ENCODE measurements at regions not wholly inside any gene's neighbourhood (a gene's known extent, or its start where the extent isn't known, plus 50 kb on each side); places are given as distances from the start of the nearest gene placed in this dataset.

GRCh38 chr1:166579557-166580501 lies 259.4 kb upstream of the POGK start:
- CTCF ChIA-PET: no interaction called here
- BruUV-seq (replicated peaks): no TSS peak

More at GRCh38 chr1:166579557-166580501, 259.4 kb upstream of the POGK start:
- DNase-seq (ENCODE audit: low read depth, low spot score) (no peak), FAIRE-seq (no peak)
- Histone ChIP-seq H3K27me3 (ENCODE audit: control insufficient read depth in 2 of 2, insufficient read depth in 2 of 2, low read length in 2 of 2) (no peaks in the 10 kb centered on the region), H3K36me3 (ENCODE audit: control insufficient read depth in 2 of 2, extremely low read depth in 1 of 2, insufficient read depth in 2 of 2, low read length in 2 of 2) (no peaks in the 10 kb centered on the region), H3K9me1 (replicated peaks; ENCODE audit: control insufficient read depth, extremely low read depth, insufficient read depth, low read length) (no peaks in the 10 kb centered on the region), H4K20me1 (replicated peaks; ENCODE audit: control insufficient read depth, extremely low read depth, insufficient read depth, low read length) (no peaks in the 10 kb centered on the region), H3K27ac (ENCODE audit: insufficient read depth, low read depth, low read length) (no peak overlapping the region), H3K9ac (replicated peaks; ENCODE audit: extremely low read depth, insufficient read depth, low read length) (no peak overlapping the region), H3K9me3 (replicated peaks; ENCODE audit: control insufficient read depth, insufficient read depth, low read length) (peaks cover 3% of the 10 kb centered on the region), H3K4me2 (ENCODE audit: insufficient read depth, low read length) (no peak overlapping the region), H2AFZ (ENCODE audit: low read depth, low read length) (no peak overlapping the region), H3K4me1 (ENCODE audit: control insufficient read depth, extremely low read depth, insufficient read depth, low read length) (no peaks in the 10 kb centered on the region), H3K79me2 (ENCODE audit: control insufficient read depth, insufficient read depth, low read length) (no peaks in the 10 kb centered on the region), H3K4me3 (replicated peaks in 1 of 3; ENCODE audit: insufficient read depth in 1 of 3, low read depth in 1 of 3, low read length in 3 of 3) (no peak overlapping the region)
- POLR2A ChIA-PET: no interaction called here
- dilution Hi-C loops (cut with MboI; ENCODE audit: extremely low pct_ligation_motif_present, low sequenced_read_pairs): no loop called here
- TF ChIP-seq MAX (IDR thresholded peaks at IDR 0.05; ENCODE audit: insufficient read depth, insufficient read length) (no peak), CTCF (IDR thresholded peaks at IDR 0.05; ENCODE audit: extremely low read depth in 1 of 2, insufficient read depth in 1 of 2, low read depth in 1 of 2, low read length in 2 of 2) (no peak), FOS (IDR thresholded peaks at IDR 0.05; ENCODE audit: borderline replicate concordance, insufficient read depth, low read length) (no peak), GATA2 (IDR thresholded peaks at IDR 0.05; ENCODE audit: insufficient read depth, insufficient read length, low read depth, low read length) (no peak)
- intact Hi-C loops (cut with micrococcal nuclease): no loop called here

Measured in endothelial cell of umbilical vein (primary cell).